Esophagus squamous epithelium (tissue), 4 donors: ENCODE measurements at regions not wholly inside any gene's neighbourhood (a gene's known extent, or its start where the extent isn't known, plus 50 kb on each side); places are given as distances from the start of the nearest gene placed in this dataset.

Experiments
- POLR2A ChIP-seq, 4 donors: fragments of 450-650 bp; IDR thresholded peaks; one replicate each; pipeline ENCODE4 v1.6.1; 2017; ENCODE audit warnings: antibody characterized with exemption in 4 of 4, mild to moderate bottlenecking in 4 of 4, moderate library complexity in 3 of 4
- TF ChIP-seq, protein P1 (sequence below), 6 experiments: fragments of 450-650 bp in 4 of 6; fragments of 200-600 bp in 2 of 6; sonication (generic) in 2 of 6; IDR thresholded peaks; one replicate each; pipeline ENCODE4 v1.5.1; 2016 to 2019; ENCODE audit warnings: antibody characterized with exemption in 6 of 6, mild to moderate bottlenecking in 4 of 6, moderate library complexity in 4 of 6

DNA sequence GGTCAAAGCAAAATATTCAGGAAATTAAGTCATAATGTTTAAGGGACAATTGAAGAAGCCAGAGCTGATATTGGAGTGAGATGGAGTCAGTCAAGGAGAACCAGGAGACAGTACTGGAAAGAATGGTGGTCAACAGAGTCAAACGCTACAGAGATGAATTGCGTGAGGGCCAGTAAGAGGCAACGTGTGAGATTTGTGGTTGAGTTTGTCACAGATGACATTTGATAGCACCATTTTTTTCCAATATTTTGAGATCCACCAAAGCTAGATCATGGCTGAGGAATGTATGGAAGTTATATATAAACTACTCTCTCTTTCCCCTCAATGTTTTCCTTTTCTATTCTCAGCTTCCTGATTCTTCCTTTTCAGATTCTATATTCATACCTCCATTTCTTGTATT is 375.1 kb upstream of the ROBO2 start:
- no peak for TF ChIP-seq POLR2A (IDR thresholded peaks at IDR 0.05)
- TF ChIP-seq, protein P1, sequence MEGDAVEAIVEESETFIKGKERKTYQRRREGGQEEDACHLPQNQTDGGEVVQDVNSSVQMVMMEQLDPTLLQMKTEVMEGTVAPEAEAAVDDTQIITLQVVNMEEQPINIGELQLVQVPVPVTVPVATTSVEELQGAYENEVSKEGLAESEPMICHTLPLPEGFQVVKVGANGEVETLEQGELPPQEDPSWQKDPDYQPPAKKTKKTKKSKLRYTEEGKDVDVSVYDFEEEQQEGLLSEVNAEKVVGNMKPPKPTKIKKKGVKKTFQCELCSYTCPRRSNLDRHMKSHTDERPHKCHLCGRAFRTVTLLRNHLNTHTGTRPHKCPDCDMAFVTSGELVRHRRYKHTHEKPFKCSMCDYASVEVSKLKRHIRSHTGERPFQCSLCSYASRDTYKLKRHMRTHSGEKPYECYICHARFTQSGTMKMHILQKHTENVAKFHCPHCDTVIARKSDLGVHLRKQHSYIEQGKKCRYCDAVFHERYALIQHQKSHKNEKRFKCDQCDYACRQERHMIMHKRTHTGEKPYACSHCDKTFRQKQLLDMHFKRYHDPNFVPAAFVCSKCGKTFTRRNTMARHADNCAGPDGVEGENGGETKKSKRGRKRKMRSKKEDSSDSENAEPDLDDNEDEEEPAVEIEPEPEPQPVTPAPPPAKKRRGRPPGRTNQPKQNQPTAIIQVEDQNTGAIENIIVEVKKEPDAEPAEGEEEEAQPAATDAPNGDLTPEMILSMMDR (IDR thresholded peaks at IDR 0.05): no peak
